ENCODE measurements at regions not wholly inside any gene's neighbourhood (a gene's known extent, or its start where the extent isn't known, plus 50 kb on each side); places are given as distances from the start of the nearest gene placed in this dataset.

GRCh38 chr5:167835146-167835545 lies 456.3 kb upstream of the WWC1 start:
- 91% methylated on average over 1 of the region's 1 CpG for WGBS (ENCODE audit: insufficient coverage)
- Mint-ChIP-seq H3K27ac (no peak overlapping the region), H3K36me3 (no peaks in the 10 kb centered on the region), H3K4me3 (no peak overlapping the region), H3K27me3 (ENCODE audit: low read depth in 2 of 2) (no peaks in the 10 kb centered on the region), H3K4me1 (no peaks in the 10 kb centered on the region), H3K9me3 (peaks cover 0 to 3% of the 10 kb centered on the region in 2 donors)
- DNase-seq (no peak), ATAC-seq (no peak)
- H3K27ac ChIP-seq (ENCODE audit: low read length) = no peak overlapping the region
- no peaks in the 10 kb centered on the region for H3K27me3 ChIP-seq (ENCODE audit: control insufficient read depth, insufficient read depth, low read length)
- no peaks in the 10 kb centered on the region for H3K36me3 ChIP-seq (ENCODE audit: control insufficient read depth, insufficient read depth, low read length)
- H3K4me3 ChIP-seq (ENCODE audit: low read length) = no peak overlapping the region
- TF ChIP-seq, protein P1, sequence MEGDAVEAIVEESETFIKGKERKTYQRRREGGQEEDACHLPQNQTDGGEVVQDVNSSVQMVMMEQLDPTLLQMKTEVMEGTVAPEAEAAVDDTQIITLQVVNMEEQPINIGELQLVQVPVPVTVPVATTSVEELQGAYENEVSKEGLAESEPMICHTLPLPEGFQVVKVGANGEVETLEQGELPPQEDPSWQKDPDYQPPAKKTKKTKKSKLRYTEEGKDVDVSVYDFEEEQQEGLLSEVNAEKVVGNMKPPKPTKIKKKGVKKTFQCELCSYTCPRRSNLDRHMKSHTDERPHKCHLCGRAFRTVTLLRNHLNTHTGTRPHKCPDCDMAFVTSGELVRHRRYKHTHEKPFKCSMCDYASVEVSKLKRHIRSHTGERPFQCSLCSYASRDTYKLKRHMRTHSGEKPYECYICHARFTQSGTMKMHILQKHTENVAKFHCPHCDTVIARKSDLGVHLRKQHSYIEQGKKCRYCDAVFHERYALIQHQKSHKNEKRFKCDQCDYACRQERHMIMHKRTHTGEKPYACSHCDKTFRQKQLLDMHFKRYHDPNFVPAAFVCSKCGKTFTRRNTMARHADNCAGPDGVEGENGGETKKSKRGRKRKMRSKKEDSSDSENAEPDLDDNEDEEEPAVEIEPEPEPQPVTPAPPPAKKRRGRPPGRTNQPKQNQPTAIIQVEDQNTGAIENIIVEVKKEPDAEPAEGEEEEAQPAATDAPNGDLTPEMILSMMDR (IDR thresholded peaks at IDR 0.05) = no peak
- no peaks in the 10 kb centered on the region for H3K9me3 ChIP-seq (ENCODE audit: control insufficient read depth, insufficient read depth, low read length)
- intact Hi-C loops (cut with micrococcal nuclease) = no loop called here
- no peaks in the 10 kb centered on the region for H3K4me1 ChIP-seq (ENCODE audit: control insufficient read depth, insufficient read depth, low read length)

GRCh38 chr5:167837127-167837526 lies 454.3 kb upstream of the WWC1 start:
- Mint-ChIP-seq H3K4me3 (no peak overlapping the region), H3K9me3 (peaks cover 2 to 4% of the 10 kb centered on the region in 2 donors), H3K27me3 (ENCODE audit: low read depth in 2 of 2) (no peaks in the 10 kb centered on the region), H3K4me1 (no peaks in the 10 kb centered on the region), H3K36me3 (no peaks in the 10 kb centered on the region), H3K27ac (no peak overlapping the region)
- Histone ChIP-seq H3K9me3 (ENCODE audit: control insufficient read depth, insufficient read depth, low read length) (no peaks in the 10 kb centered on the region), H3K4me3 (ENCODE audit: low read length) (no peak overlapping the region), H3K27me3 (ENCODE audit: control insufficient read depth, insufficient read depth, low read length) (no peaks in the 10 kb centered on the region), H3K36me3 (ENCODE audit: control insufficient read depth, insufficient read depth, low read length) (no peaks in the 10 kb centered on the region), H3K4me1 (ENCODE audit: control insufficient read depth, insufficient read depth, low read length) (no peaks in the 10 kb centered on the region), H3K27ac (ENCODE audit: low read length) (no peak overlapping the region)
- TF ChIP-seq, protein P1 (IDR thresholded peaks at IDR 0.05) = no peak
- intact Hi-C loops (cut with micrococcal nuclease) = no loop called here
- DNase-seq (no peak), ATAC-seq (no peak)
- WGBS (ENCODE audit: insufficient coverage) = no CpG with 5 or more reads among the region's 2 CpGs

- no peak overlapping the region for H3K27ac Mint-ChIP-seq
- ATAC-seq (no peak), DNase-seq (no peak)
- H3K4me1 Mint-ChIP-seq = no peaks in the 10 kb centered on the region
- H3K4me3 ChIP-seq (ENCODE audit: low read length) = no peak overlapping the region
- no peaks in the 10 kb centered on the region for H3K36me3 ChIP-seq (ENCODE audit: control insufficient read depth, insufficient read depth, low read length)
- no peaks in the 10 kb centered on the region for H3K27me3 ChIP-seq (ENCODE audit: control insufficient read depth, insufficient read depth, low read length)
- TF ChIP-seq, protein P1 (IDR thresholded peaks at IDR 0.05) = no peak
- H3K4me1 ChIP-seq (ENCODE audit: control insufficient read depth, insufficient read depth, low read length) = no peaks in the 10 kb centered on the region
- H3K9me3 Mint-ChIP-seq = peaks cover 2 to 5% of the 10 kb centered on the region in 2 donors
- H3K4me3 Mint-ChIP-seq = no peak overlapping the region
- H3K27me3 Mint-ChIP-seq (ENCODE audit: low read depth in 2 of 2) = no peaks in the 10 kb centered on the region
- H3K27ac ChIP-seq (ENCODE audit: low read length) = no peak overlapping the region
- WGBS (ENCODE audit: insufficient coverage) = 87% methylated on average over 5 of the region's 6 CpGs
- no peaks in the 10 kb centered on the region for H3K9me3 ChIP-seq (ENCODE audit: control insufficient read depth, insufficient read depth, low read length)
- H3K36me3 Mint-ChIP-seq = no peaks in the 10 kb centered on the region
- intact Hi-C loops (cut with micrococcal nuclease) = no loop called here
Measured at GRCh38 chr5:167839065-167839464, 452.4 kb upstream of the WWC1 start.

- peaks cover 5 to 7% of the 10 kb centered on the region in 2 donors for H3K9me3 Mint-ChIP-seq
- H3K27me3 ChIP-seq (ENCODE audit: control insufficient read depth, insufficient read depth, low read length) = no peaks in the 10 kb centered on the region
- no peaks in the 10 kb centered on the region for H3K4me1 Mint-ChIP-seq
- DNase-seq (no peak), ATAC-seq (no peak)
- H3K27me3 Mint-ChIP-seq (ENCODE audit: low read depth in 2 of 2) = no peaks in the 10 kb centered on the region
- no peaks in the 10 kb centered on the region for H3K36me3 ChIP-seq (ENCODE audit: control insufficient read depth, insufficient read depth, low read length)
- intact Hi-C loops (cut with micrococcal nuclease) = no loop called here
- H3K9me3 ChIP-seq (ENCODE audit: control insufficient read depth, insufficient read depth, low read length) = no peaks in the 10 kb centered on the region
- WGBS (ENCODE audit: insufficient coverage) = 82% methylated on average over 8 of the region's 8 CpGs
- H3K4me3 ChIP-seq (ENCODE audit: low read length) = no peak overlapping the region
- H3K4me1 ChIP-seq (ENCODE audit: control insufficient read depth, insufficient read depth, low read length) = no peaks in the 10 kb centered on the region
- H3K27ac ChIP-seq (ENCODE audit: low read length) = no peak overlapping the region
- H3K36me3 Mint-ChIP-seq = no peaks in the 10 kb centered on the region
- TF ChIP-seq, protein P1 (IDR thresholded peaks at IDR 0.05) = no peak
- H3K4me3 Mint-ChIP-seq = no peak overlapping the region
- H3K27ac Mint-ChIP-seq = no peak overlapping the region
Measured at GRCh38 chr5:167840527-167841130, 450.8 kb upstream of the WWC1 start.

All from natural killer cell (primary cell).